NCI-H2171 treated with DMSO at 0.1 percent for 48 hours (cell line): ENCODE measurements at regions not wholly inside any gene's neighbourhood (a gene's known extent, or its start where the extent isn't known, plus 50 kb on each side); places are given as distances from the start of the nearest gene placed in this dataset.

Experiments
- DNase-seq: peaks from one replicate; lab custom pipeline; 2025; lab: John Stamatoyannopoulos, UW

GRCh38 chr4:104418286-104418685 is 76.4 kb downstream of the CXXC4 start:
- no peak for DNase-seq

- DNase-seq = no peak
Measured at GRCh38 chr4:104417357-104417882, 77.3 kb downstream of the CXXC4 start.

- DNase-seq = no peak
Measured at GRCh38 chr4:104416725-104417356, 77.9 kb downstream of the CXXC4 start.

GRCh38 chr4:104413487-104413886 is 81.2 kb downstream of the CXXC4 start:
- DNase-seq = no peak

GRCh38 chr4:104412344-104412743 is 82.3 kb downstream of the CXXC4 start:
- DNase-seq = no peak

- no peak for DNase-seq
Measured at GRCh38 chr4:104411502-104411901, 83.2 kb downstream of the CXXC4 start.

- DNase-seq = no peak
Measured at GRCh38 chr4:104408878-104409277, 85.8 kb downstream of the CXXC4 start.

- no peak for DNase-seq
Measured at GRCh38 chr4:104404361-104404760, 90.3 kb downstream of the CXXC4 start.

GRCh38 chr4:104395168-104395614 is 99.5 kb downstream of the CXXC4 start:
- peak; percentile 13 for DNase-seq

- DNase-seq = peak; percentile 9
Measured at GRCh38 chr4:104394406-104395167, 100.1 kb downstream of the CXXC4 start.

GRCh38 chr4:104393655-104394324 is 100.9 kb downstream of the CXXC4 start:
- DNase-seq = no peak

- DNase-seq = no peak
Measured at GRCh38 chr4:104385713-104386112, 109.0 kb downstream of the CXXC4 start.

GRCh38 chr4:104382961-104383360 is 111.7 kb downstream of the CXXC4 start:
- DNase-seq = no peak

GRCh38 chr4:104381729-104382128 is 113.0 kb downstream of the CXXC4 start:
- DNase-seq = no peak

GRCh38 chr4:104365618-104366017 is 129.1 kb downstream of the CXXC4 start:
- DNase-seq = no peak

- no peak for DNase-seq
Measured at GRCh38 chr4:104353481-104353880, 141.2 kb downstream of the CXXC4 start.

- DNase-seq = no peak
Measured at GRCh38 chr4:104352211-104352610, 142.5 kb downstream of the CXXC4 start.

GRCh38 chr4:104351706-104352105 is 143.0 kb downstream of the CXXC4 start:
- no peak for DNase-seq

GRCh38 chr4:104345598-104346242 is 149.0 kb downstream of the CXXC4 start:
- no peak for DNase-seq

- no peak for DNase-seq
Measured at GRCh38 chr4:104344342-104344980, 150.2 kb downstream of the CXXC4 start.

- DNase-seq = no peak
Measured at GRCh38 chr4:104334410-104334809, 160.3 kb downstream of the CXXC4 start.
